ENCODE measurements at regions not wholly inside any gene's neighbourhood (a gene's known extent, or its start where the extent isn't known, plus 50 kb on each side); places are given as distances from the start of the nearest gene placed in this dataset.

DNA sequence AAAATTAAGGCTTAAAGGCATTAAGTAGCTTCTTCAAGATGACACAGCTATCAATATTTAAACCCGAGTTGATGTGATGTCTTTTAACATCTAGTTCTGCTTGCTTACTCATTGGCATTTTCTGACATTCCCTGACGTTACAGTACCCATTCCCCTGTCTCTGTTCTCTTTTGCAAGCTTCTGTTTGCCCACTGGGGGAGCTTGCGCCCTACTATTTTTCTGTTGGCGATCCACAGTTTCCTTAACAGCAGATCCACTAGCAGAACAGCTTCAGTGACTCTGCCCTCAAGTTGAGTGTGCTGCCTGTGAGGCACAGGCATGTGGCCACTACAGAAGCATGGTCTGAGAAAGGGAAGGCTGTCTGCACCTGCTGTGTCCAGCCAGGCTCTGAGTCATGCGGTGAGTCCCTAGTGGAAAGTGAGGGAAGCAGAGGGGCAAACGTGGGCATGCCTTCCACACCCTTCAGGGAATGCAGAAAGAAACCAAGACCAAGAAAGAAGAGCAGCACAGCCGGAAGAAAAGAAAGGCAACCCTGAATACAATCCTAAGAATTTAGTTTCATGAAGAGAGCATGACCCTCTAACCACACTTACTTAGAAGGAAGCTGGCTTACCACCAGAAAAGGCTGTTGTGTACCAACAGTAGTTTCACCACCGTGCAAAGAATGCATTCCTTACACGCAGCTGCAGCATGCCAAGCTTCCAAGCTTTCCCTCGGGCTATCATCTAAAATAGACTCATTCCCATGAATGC is 97.7 kb upstream of the VGLL2 start:
- intact Hi-C loops (cut with DNase I; ENCODE audit: low total_unique reads), result no loop called here
- H3K36me3 ChIP-seq (ENCODE audit: low read depth, missing control alignments), result no peaks in the 10 kb centered on the region
- H3K27ac ChIP-seq, result no peak overlapping the region
- no peak for DNase-seq
- no peaks in the 10 kb centered on the region for H3K4me1 ChIP-seq
- 67 to 70% methylated on average over 10 of the region's 10 CpGs for WGBS, 2 donors
- no peak overlapping the region for H3K4me3 ChIP-seq
- no peak for TF ChIP-seq POLR2A (IDR thresholded peaks at IDR 0.05)
- TF ChIP-seq, protein P1, sequence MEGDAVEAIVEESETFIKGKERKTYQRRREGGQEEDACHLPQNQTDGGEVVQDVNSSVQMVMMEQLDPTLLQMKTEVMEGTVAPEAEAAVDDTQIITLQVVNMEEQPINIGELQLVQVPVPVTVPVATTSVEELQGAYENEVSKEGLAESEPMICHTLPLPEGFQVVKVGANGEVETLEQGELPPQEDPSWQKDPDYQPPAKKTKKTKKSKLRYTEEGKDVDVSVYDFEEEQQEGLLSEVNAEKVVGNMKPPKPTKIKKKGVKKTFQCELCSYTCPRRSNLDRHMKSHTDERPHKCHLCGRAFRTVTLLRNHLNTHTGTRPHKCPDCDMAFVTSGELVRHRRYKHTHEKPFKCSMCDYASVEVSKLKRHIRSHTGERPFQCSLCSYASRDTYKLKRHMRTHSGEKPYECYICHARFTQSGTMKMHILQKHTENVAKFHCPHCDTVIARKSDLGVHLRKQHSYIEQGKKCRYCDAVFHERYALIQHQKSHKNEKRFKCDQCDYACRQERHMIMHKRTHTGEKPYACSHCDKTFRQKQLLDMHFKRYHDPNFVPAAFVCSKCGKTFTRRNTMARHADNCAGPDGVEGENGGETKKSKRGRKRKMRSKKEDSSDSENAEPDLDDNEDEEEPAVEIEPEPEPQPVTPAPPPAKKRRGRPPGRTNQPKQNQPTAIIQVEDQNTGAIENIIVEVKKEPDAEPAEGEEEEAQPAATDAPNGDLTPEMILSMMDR (IDR thresholded peaks at IDR 0.05), result no peak
- H3K27me3 ChIP-seq, result no peaks in the 10 kb centered on the region
- no peaks in the 10 kb centered on the region for H3K9me3 ChIP-seq

DNA sequence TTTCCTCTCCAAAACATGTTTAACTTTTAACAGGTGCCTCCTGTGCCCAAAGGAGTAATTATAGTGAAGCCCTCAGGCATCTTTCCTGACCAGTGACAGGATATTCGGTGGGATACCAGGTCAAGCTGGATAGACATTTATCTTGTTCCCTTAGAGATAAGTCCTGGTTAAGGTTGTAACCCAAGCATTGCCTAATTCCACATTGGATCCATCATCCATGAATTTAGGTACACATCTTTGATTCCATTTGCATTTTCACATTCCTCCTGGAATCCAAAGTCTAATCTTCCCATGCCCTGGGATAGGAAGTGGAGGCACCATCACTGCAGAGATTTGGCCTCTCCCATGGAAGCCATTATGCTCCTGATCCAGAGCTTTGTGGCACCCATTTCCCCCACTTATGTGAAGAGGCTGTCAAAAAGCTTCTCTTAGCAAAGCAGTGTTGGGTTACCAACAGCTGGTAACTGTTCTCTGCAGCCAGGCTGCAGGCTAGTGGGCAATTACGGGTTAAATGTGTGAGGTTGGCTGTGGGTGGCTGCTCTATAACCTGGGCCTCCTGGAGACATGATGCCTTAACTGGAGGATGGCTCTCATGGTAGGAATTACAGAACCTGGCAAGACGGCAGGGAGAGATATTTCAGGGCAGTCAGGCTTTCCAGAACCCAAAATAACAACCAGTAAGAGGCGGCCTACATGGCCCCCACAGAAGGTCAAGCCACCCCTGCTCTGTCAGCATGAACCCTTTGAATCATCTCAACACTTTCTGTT is 96.9 kb upstream of the VGLL2 start:
- Histone ChIP-seq H3K36me3 (ENCODE audit: low read depth, missing control alignments) (no peaks in the 10 kb centered on the region), H3K27me3 (no peaks in the 10 kb centered on the region), H3K9me3 (no peaks in the 10 kb centered on the region), H3K4me3 (no peak overlapping the region), H3K27ac (no peak overlapping the region), H3K4me1 (no peaks in the 10 kb centered on the region)
- DNase-seq, result no peak
- 49 to 53% methylated on average over 4 of the region's 4 CpGs for WGBS, 2 donors
- no peak for TF ChIP-seq POLR2A (IDR thresholded peaks at IDR 0.05)
- TF ChIP-seq, protein P1 (IDR thresholded peaks at IDR 0.05), result no peak
- intact Hi-C loops (cut with DNase I; ENCODE audit: low total_unique reads), result no loop called here

DNA sequence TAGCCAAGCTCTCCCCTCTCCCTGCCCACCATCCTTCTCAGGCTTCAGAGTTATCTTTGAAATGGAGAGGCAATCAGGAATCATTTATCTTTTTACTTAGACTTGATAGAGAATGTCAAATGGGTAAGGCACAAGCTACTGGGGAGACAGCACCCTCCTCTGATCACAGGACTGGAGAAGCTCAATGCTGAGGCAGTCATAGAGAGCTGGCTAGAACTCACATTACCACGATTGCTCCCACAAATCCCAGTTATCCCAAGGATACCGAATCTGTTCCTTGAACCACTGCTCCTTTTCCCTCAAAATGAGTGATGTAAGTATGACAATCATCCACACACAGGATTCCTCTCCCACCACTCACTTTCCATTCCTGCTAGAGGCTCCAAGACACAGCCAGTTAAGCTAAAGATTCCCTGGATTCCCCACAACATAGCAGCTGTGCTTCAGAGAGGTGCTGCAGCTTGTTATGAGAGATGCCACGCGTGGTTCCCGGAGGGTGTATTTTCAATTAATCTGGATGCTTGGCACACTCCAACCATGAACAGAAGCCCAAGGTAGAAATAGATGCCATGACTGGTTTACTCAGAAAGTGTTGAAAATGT is 96.2 kb upstream of the VGLL2 start:
- WGBS, 2 donors, result 79 to 86% methylated on average over 5 of the region's 5 CpGs
- Histone ChIP-seq H3K4me3 (no peak overlapping the region), H3K9me3 (no peaks in the 10 kb centered on the region), H3K27me3 (no peaks in the 10 kb centered on the region), H3K27ac (no peak overlapping the region), H3K36me3 (ENCODE audit: low read depth, missing control alignments) (no peaks in the 10 kb centered on the region), H3K4me1 (no peaks in the 10 kb centered on the region)
- TF ChIP-seq, protein P1 (IDR thresholded peaks at IDR 0.05), result no peak
- no peak for TF ChIP-seq POLR2A (IDR thresholded peaks at IDR 0.05)
- intact Hi-C loops (cut with DNase I; ENCODE audit: low total_unique reads), result no loop called here
- no peak for DNase-seq

GRCh38 chr6:117169781-117170281 is 95.5 kb upstream of the VGLL2 start:
- intact Hi-C loops (cut with DNase I; ENCODE audit: low total_unique reads), result no loop called here
- Histone ChIP-seq H3K4me1 (no peaks in the 10 kb centered on the region), H3K4me3 (no peak overlapping the region), H3K27me3 (no peaks in the 10 kb centered on the region), H3K9me3 (no peaks in the 10 kb centered on the region), H3K27ac (no peak overlapping the region), H3K36me3 (ENCODE audit: low read depth, missing control alignments) (no peaks in the 10 kb centered on the region)
- 50 to 63% methylated on average over 1 of the region's 1 CpG for whole genome bisulfite sequencing, 2 donors
- no peak for TF ChIP-seq POLR2A (IDR thresholded peaks at IDR 0.05)
- TF ChIP-seq, protein P1 (IDR thresholded peaks at IDR 0.05), result no peak
- DNase-seq, result no peak

Data from testis (tissue), 2 donors.